T-cell (primary cell): ENCODE measurements at regions not wholly inside any gene's neighbourhood (a gene's known extent, or its start where the extent isn't known, plus 50 kb on each side); places are given as distances from the start of the nearest gene placed in this dataset.

ENCODE experiments used
- ATAC-seq, 4 experiments: fragments of 200-7000 bp in 3 of 4; fragments of 150-1000 bp in 1 of 4; cut with Tn5 transposase; replicated peaks in 1 of 4; 1 replicate in 3 of 4; 2 replicates in 1 of 4; pipeline ENCODE4 v1.10.0; 2021; ENCODE audit warnings: moderate library complexity in 3 of 4, mild to moderate bottlenecking in 2 of 4, moderate number of reproducible peaks in 1 of 4
- CTCF ChIA-PET, 2 donors: fragments of 300-600 bp; sonication (Branson Sonifier 250); formaldehyde crosslinking; loops; one replicate each; lab custom pipeline; 2022; ENCODE audit warnings: antibody characterized with exemption in 2 of 2; lab: Charles Lee
- POLR2A ChIA-PET, 2 donors: fragments of 300-600 bp; sonication (Branson Sonifier 250); formaldehyde crosslinking; loops; one replicate each; lab custom pipeline; 2022; ENCODE audit warnings: antibody characterized with exemption in 2 of 2; lab: Charles Lee
- DNase-seq, 35 experiments: peaks; one replicate each; pipeline versions ENCODE4 v3.0.0 to v3.0.0-alpha.2; 2013 to 2023
- H3K27ac ChIP-seq: one replicate; pipeline ENCODE4 v1.5.1; 2013; ENCODE audit warnings: low read length
- H3K27me3 ChIP-seq, 2 experiments: replicated peaks in 1 of 2; 1 replicate in 1 of 2; 2 replicates in 1 of 2; pipeline versions ENCODE4 v1.6.1 to v1.7.0; 2013; ENCODE audit warnings: low read length in 1 of 2, mixed read lengths in 1 of 2; ENCODE audit not compliant: control insufficient read depth in 2 of 2, insufficient read depth in 2 of 2; ENCODE audit errors: extremely low read depth in 1 of 2
- H3K36me3 ChIP-seq, 2 donors: 1 replicate in 1 of 2; 2 replicates in 1 of 2; pipeline versions ENCODE4 v1.6.1 to v1.7.0; 2013; ENCODE audit warnings: low read length in 1 of 2; ENCODE audit not compliant: control insufficient read depth in 2 of 2, insufficient read depth in 1 of 2; ENCODE audit errors: extremely low read depth in 1 of 2
- H3K4me1 ChIP-seq, 2 experiments: 1 replicate in 1 of 2; 2 replicates in 1 of 2; pipeline versions ENCODE4 v1.6.1 to v1.7.0; 2013; ENCODE audit warnings: low read length in 2 of 2, mixed read lengths in 1 of 2; ENCODE audit not compliant: insufficient read depth in 2 of 2, control insufficient read depth in 1 of 2; ENCODE audit errors: extremely low read depth in 1 of 2
- H3K4me3 ChIP-seq, 2 donors: 1 replicate in 1 of 2; 2 replicates in 1 of 2; pipeline versions ENCODE4 v1.5.1 to v1.7.0; 2013; ENCODE audit warnings: mild to moderate bottlenecking in 2 of 2, low read length in 1 of 2, moderate library complexity in 1 of 2; ENCODE audit not compliant: control insufficient read depth in 1 of 2; ENCODE audit errors: extremely low read depth in 1 of 2
- H3K9me3 ChIP-seq: 2 replicates; pipeline ENCODE4 v1.7.0; 2013
- H3K27ac Mint-ChIP-seq, 2 donors: one replicate each; pipeline ENCODE4 v1.8.0; 2020 to 2021; ENCODE audit warnings: mild to moderate bottlenecking in 2 of 2, mixed read lengths in 2 of 2
- H3K27me3 Mint-ChIP-seq, 2 donors: one replicate each; pipeline ENCODE4 v1.8.0; 2021 to 2022; ENCODE audit warnings: mixed read lengths in 2 of 2
- H3K36me3 Mint-ChIP-seq: one replicate; pipeline ENCODE4 v1.8.0; 2021; ENCODE audit warnings: mixed read lengths
- H3K4me1 Mint-ChIP-seq, 3 donors: one replicate each; pipeline ENCODE4 v1.8.0; 2020 to 2022; ENCODE audit warnings: mixed read lengths in 3 of 3, mild to moderate bottlenecking in 1 of 3
- H3K4me3 Mint-ChIP-seq, 3 donors: one replicate each; pipeline ENCODE4 v1.8.0; 2020 to 2022; ENCODE audit warnings: mild to moderate bottlenecking in 3 of 3, mixed read lengths in 3 of 3, moderate library complexity in 3 of 3
- H3K9me3 Mint-ChIP-seq, 3 donors: one replicate each; pipeline ENCODE4 v1.8.0; 2020 to 2022; ENCODE audit warnings: mixed read lengths in 3 of 3
- WGBS: methylation state at CpG from one replicate; pipeline ENCODE4 v1.1.5; 2013; ENCODE audit warnings: missing lambda C conversion rate; ENCODE audit not compliant: insufficient coverage; 5-methylcytosine and 5-hydroxymethylcytosine counted together

- DNase-seq, result no peak
- Mint-ChIP-seq H3K9me3 (no peaks in the 10 kb centered on the region), H3K4me1 (peaks cover 6 to 27% (median 19%) of the 10 kb centered on the region in 3 donors), H3K36me3 (no peaks in the 10 kb centered on the region), H3K27ac (no peak overlapping the region), H3K27me3 (peaks cover 0 to 5% of the 10 kb centered on the region in 2 donors), H3K4me3 (no peak overlapping the region)
- no peak for ATAC-seq
- Histone ChIP-seq H3K9me3 (no peaks in the 10 kb centered on the region), H3K36me3 (no peaks in the 10 kb centered on the region), H3K27me3 (no peaks in the 10 kb centered on the region), H3K4me3 (no peak overlapping the region), H3K4me1 (peaks cover 0 to 3% of the 10 kb centered on the region in 2 experiments), H3K27ac (no peak overlapping the region)
- ChIA-PET POLR2A (no interaction called here), CTCF (interaction anchor here in 1 of 2 donors (0.6 to 0.7 kb wide), 3 partner anchors 29 to 1262 kb away, joined by 3 to 5 read pairs (median 4); no protein-coding TSS in a partner anchor)
- no CpG with 5 or more reads among the region's 3 CpGs for whole genome bisulfite sequencing
Measured at GRCh38 chr7:17038160-17038782, 156.5 kb upstream of the AGR3 start.

DNA sequence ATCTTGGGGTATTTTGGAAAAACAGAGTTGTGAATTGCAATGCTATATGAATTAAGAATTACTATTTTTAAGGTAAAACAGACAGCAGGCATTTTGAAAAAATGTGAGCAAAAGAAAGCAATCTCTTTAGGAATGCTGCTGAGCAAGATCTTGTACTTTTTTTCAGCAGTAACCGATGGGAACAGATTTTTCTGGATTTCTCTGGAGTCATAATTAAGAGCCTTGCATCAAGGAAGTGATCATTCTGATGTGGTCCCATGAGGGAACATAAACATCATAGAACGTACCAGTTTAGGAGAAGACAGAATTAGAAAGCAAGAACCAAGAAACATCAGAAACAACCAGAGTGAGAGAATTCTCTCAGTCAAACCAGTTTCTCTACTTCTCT lies 157.0 kb upstream of the AGR3 start:
- POLR2A ChIA-PET, result no interaction called here

GRCh38 chr7:17039372-17039771 lies 157.6 kb upstream of the AGR3 start:
- Mint-ChIP-seq H3K27me3 (peaks cover 2 to 5% of the 10 kb centered on the region in 2 donors), H3K27ac (no peak overlapping the region), H3K4me3 (no peak overlapping the region), H3K9me3 (no peaks in the 10 kb centered on the region), H3K4me1 (peaks cover 9 to 35% (median 28%) of the 10 kb centered on the region in 3 donors), H3K36me3 (no peaks in the 10 kb centered on the region)
- Histone ChIP-seq H3K4me1 (peaks cover 0 to 3% of the 10 kb centered on the region in 2 experiments), H3K9me3 (no peaks in the 10 kb centered on the region), H3K4me3 (no peak overlapping the region), H3K36me3 (no peaks in the 10 kb centered on the region), H3K27me3 (no peaks in the 10 kb centered on the region), H3K27ac (no peak overlapping the region)
- ATAC-seq (no peak), DNase-seq (no peak)
- no CpG with 5 or more reads among the region's 2 CpGs for WGBS
- POLR2A ChIA-PET, result no interaction called here
- CTCF ChIA-PET, result interaction anchor here in 1 of 2 donors (0.6 kb wide), 1 partner anchor 475 kb away, joined by 3 read pairs; no protein-coding TSS in a partner anchor

More for the DNA sequence above, 157.0 kb upstream of the AGR3 start:
- Mint-ChIP-seq H3K4me3 (no peak overlapping the region), H3K9me3 (no peaks in the 10 kb centered on the region), H3K36me3 (no peaks in the 10 kb centered on the region), H3K27ac (no peak overlapping the region), H3K27me3 (peaks cover 2 to 5% of the 10 kb centered on the region in 2 donors), H3K4me1 (peaks cover 6 to 32% (median 24%) of the 10 kb centered on the region in 3 donors)
- no peaks in the 10 kb centered on the region for H3K27me3 ChIP-seq
- no peak for DNase-seq
- H3K4me1 ChIP-seq, result peaks cover 0 to 3% of the 10 kb centered on the region in 2 experiments
- ATAC-seq, result no peak
- H3K4me3 ChIP-seq, result no peak overlapping the region
- H3K27ac ChIP-seq, result no peak overlapping the region
- no peaks in the 10 kb centered on the region for H3K9me3 ChIP-seq
- 100% methylated on average over 1 of the region's 2 CpGs for WGBS
- CTCF ChIA-PET, result no interaction called here
- H3K36me3 ChIP-seq, result no peaks in the 10 kb centered on the region

- Histone ChIP-seq H3K27ac (no peak overlapping the region), H3K9me3 (no peaks in the 10 kb centered on the region), H3K4me3 (no peak overlapping the region), H3K4me1 (peaks cover 0 to 3% of the 10 kb centered on the region in 2 experiments), H3K36me3 (no peaks in the 10 kb centered on the region), H3K27me3 (no peaks in the 10 kb centered on the region)
- ATAC-seq (no peak), DNase-seq (no peak)
- Mint-ChIP-seq H3K4me1 (peaks cover 11 to 44% (median 28%) of the 10 kb centered on the region in 3 donors), H3K4me3 (no peak overlapping the region), H3K27ac (no peak overlapping the region), H3K36me3 (no peaks in the 10 kb centered on the region), H3K9me3 (no peaks in the 10 kb centered on the region), H3K27me3 (peaks cover 2 to 5% of the 10 kb centered on the region in 2 donors)
- no CpG with 5 or more reads among the region's 4 CpGs for WGBS
- POLR2A ChIA-PET, result no interaction called here
- CTCF ChIA-PET, result interaction anchor here in 1 of 2 donors (0.9 kb wide), 1 partner anchor 22 kb away, joined by 3 read pairs; no protein-coding TSS in a partner anchor
Measured at GRCh38 chr7:17040716-17041115, 158.9 kb upstream of the AGR3 start.

DNA sequence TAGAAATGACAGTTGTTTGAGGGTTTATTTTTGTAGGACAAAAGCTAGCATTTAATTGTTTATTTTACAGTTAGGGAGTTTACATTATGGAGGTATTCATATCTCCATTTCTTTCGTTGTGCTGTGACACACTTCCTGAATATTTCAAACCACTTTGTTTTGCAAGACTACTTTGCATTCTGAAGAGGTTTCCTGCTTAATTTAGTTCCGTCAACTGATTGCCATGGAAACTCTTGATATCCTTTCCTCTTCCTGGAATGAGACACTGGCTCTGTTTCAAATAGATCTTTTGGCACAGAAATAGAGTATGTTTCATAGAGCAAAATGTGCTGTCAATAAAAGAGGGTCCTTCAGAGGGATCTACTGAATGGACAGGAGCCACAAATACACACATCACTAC lies 159.5 kb upstream of the AGR3 start:
- CTCF ChIA-PET, result interaction anchor here in 1 of 2 donors (0.9 kb wide), 1 partner anchor 22 kb away, joined by 3 read pairs; no protein-coding TSS in a partner anchor
- Mint-ChIP-seq H3K36me3 (no peaks in the 10 kb centered on the region), H3K27me3 (peaks cover 2 to 5% of the 10 kb centered on the region in 2 donors), H3K4me3 (peak overlapping the region in 1 of 3 donors; percentile 22), H3K4me1 (peaks cover 11 to 44% (median 28%) of the 10 kb centered on the region in 3 donors), H3K9me3 (no peaks in the 10 kb centered on the region), H3K27ac (peak overlapping the region in 1 of 2 donors; percentile 74)
- no CpG with 5 or more reads among the region's 2 CpGs for WGBS
- Histone ChIP-seq H3K4me1 (peaks cover 0 to 3% of the 10 kb centered on the region in 2 experiments), H3K9me3 (no peaks in the 10 kb centered on the region), H3K36me3 (no peaks in the 10 kb centered on the region), H3K4me3 (no peak overlapping the region), H3K27ac (no peak overlapping the region), H3K27me3 (no peaks in the 10 kb centered on the region)
- peak in 1 of 35 experiments; percentile 6 for DNase-seq
- POLR2A ChIA-PET, result no interaction called here
- peak in 1 of 4 experiments; percentile 81 for ATAC-seq

DNA sequence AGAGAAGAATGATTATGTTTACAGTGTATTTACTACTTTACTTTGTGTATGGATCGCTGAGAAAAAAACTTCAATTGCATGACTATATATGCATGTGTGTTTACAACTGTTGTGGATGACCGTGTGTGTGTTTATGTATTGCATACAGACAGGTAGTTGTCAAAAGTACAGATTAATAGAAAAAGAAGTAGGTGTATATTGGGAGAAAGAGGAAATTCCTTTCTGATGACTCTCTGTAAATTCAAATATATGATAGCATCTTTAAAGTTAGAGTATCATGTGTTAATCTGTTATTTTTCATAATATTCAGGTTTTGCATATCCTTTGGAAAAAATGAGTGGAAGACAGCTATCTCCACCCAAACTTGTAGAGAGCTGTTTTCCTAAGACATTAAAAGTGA lies 160.4 kb upstream of the AGR3 start:
- 100% methylated on average over 2 of the region's 2 CpGs for WGBS
- no peak for ATAC-seq
- H3K27ac Mint-ChIP-seq, result no peak overlapping the region
- H3K4me1 ChIP-seq, result peaks cover 0 to 3% of the 10 kb centered on the region in 2 experiments
- H3K27ac ChIP-seq, result no peak overlapping the region
- H3K4me3 ChIP-seq, result no peak overlapping the region
- no peaks in the 10 kb centered on the region for H3K36me3 ChIP-seq
- H3K9me3 Mint-ChIP-seq, result no peaks in the 10 kb centered on the region
- ChIA-PET POLR2A (no interaction called here), CTCF (no interaction called here)
- H3K36me3 Mint-ChIP-seq, result no peaks in the 10 kb centered on the region
- DNase-seq, result no peak
- peaks cover 11 to 44% (median 28%) of the 10 kb centered on the region in 3 donors for H3K4me1 Mint-ChIP-seq
- H3K4me3 Mint-ChIP-seq, result no peak overlapping the region
- no peaks in the 10 kb centered on the region for H3K27me3 ChIP-seq
- peaks cover 2 to 5% of the 10 kb centered on the region in 2 donors for H3K27me3 Mint-ChIP-seq
- no peaks in the 10 kb centered on the region for H3K9me3 ChIP-seq
